ENCODE measurements at regions not wholly inside any gene's neighbourhood (a gene's known extent, or its start where the extent isn't known, plus 50 kb on each side); places are given as distances from the start of the nearest gene placed in this dataset.
A peak's percentile ranks its signal among the peaks of the same experiment; 100 is the strongest.
"Not testable (repeated sequence)": the region's sequence is repeated elsewhere in the genome, so short reads cannot be mapped to it uniquely, and the experiment has no call there.

- no peak for DNase-seq
Measured at GRCh38 chr15:67920524-67921240, 80.8 kb upstream of the RNU6-1 start.

- DNase-seq = no peak
Measured at GRCh38 chr15:67922106-67922675, 82.3 kb upstream of the RNU6-1 start.

- DNase-seq = no peak
Measured at GRCh38 chr15:67922971-67923945, 83.4 kb upstream of the RNU6-1 start.

GRCh38 chr15:67924359-67924974 lies 84.6 kb upstream of the RNU6-1 start:
- no peak for DNase-seq

GRCh38 chr15:67925182-67925581 lies 85.3 kb upstream of the RNU6-1 start:
- DNase-seq = no peak

GRCh38 chr15:67927501-67928168 lies 87.8 kb upstream of the RNU6-1 start:
- DNase-seq = peak; percentile 95

- DNase-seq = no peak
Measured at GRCh38 chr15:67928666-67929065, 88.8 kb upstream of the RNU6-1 start.

- no peak for DNase-seq
Measured at GRCh38 chr15:67930720-67931119, 90.9 kb upstream of the RNU6-1 start.

- peak; percentile 39 for DNase-seq
Measured at GRCh38 chr15:67931861-67932260, 92.0 kb upstream of the RNU6-1 start.

- not testable (repeated sequence) for DNase-seq
Measured at GRCh38 chr15:67934126-67934525, 94.3 kb upstream of the RNU6-1 start.

- no peak for DNase-seq
Measured at GRCh38 chr15:67935244-67935643, 95.4 kb upstream of the RNU6-1 start.

- DNase-seq = no peak
Measured at GRCh38 chr15:67936258-67936657, 96.4 kb upstream of the RNU6-1 start.

GRCh38 chr15:67937153-67937761 lies 97.4 kb upstream of the RNU6-1 start:
- peak; percentile 56 for DNase-seq

- DNase-seq = not testable (repeated sequence)
Measured at GRCh38 chr15:67939179-67939578, 99.3 kb upstream of the RNU6-1 start.

GRCh38 chr15:67939588-67940323 lies 99.9 kb upstream of the RNU6-1 start:
- not testable (repeated sequence) for DNase-seq

- no peak for DNase-seq
Measured at GRCh38 chr15:67940324-67940719, 100.5 kb upstream of the RNU6-1 start.

GRCh38 chr15:67941648-67942310 lies 101.9 kb upstream of the RNU6-1 start:
- DNase-seq = peak; percentile 74

- DNase-seq = no peak
Measured at GRCh38 chr15:67943475-67943874, 103.6 kb upstream of the RNU6-1 start.

GRCh38 chr15:67944010-67944641 lies 104.3 kb upstream of the RNU6-1 start:
- DNase-seq = no peak

- DNase-seq = no peak
Measured at GRCh38 chr15:67945131-67945530, 105.3 kb upstream of the RNU6-1 start.

All from EL (cell line).